ENCODE measurements at regions not wholly inside any gene's neighbourhood (a gene's known extent, or its start where the extent isn't known, plus 50 kb on each side); places are given as distances from the start of the nearest gene placed in this dataset.

- peak in 1 of 2 donors; percentile 28 for DNase-seq (ENCODE audit: low read depth in 2 of 2)
- Histone ChIP-seq H3K9ac (ENCODE audit: insufficient read depth, low read length) (no peak overlapping the region), H2AFZ (ENCODE audit: low read length) (no peak overlapping the region), H3K79me2 (ENCODE audit: control insufficient read depth, insufficient read depth, low read length) (no peaks in the 10 kb centered on the region), H4K20me1 (ENCODE audit: control insufficient read depth, extremely low read depth, insufficient read depth, low read length) (no peaks in the 10 kb centered on the region), H3K9me3 (ENCODE audit: control insufficient read depth, insufficient read depth, low read depth, low read length) (no peaks in the 10 kb centered on the region), H3K4me3 (replicated peaks in 1 of 4; ENCODE audit: control extremely low read depth in 1 of 4, insufficient read depth in 1 of 4, low read depth in 3 of 4, low read length in 4 of 4) (no peak overlapping the region), H3K4me1 (ENCODE audit: control insufficient read depth, extremely low read depth, insufficient read depth, low read length) (no peaks in the 10 kb centered on the region), H3K4me2 (ENCODE audit: extremely low read depth, insufficient read depth, low read length) (no peak overlapping the region), H3K27ac (ENCODE audit: insufficient read depth, low read length) (no peak overlapping the region), H3K27me3 (ENCODE audit: control insufficient read depth, insufficient read depth, low read length) (no peaks in the 10 kb centered on the region), H3K36me3 (ENCODE audit: control insufficient read depth, insufficient read depth, low read length) (no peaks in the 10 kb centered on the region)
- TF ChIP-seq CTCF (conservative IDR thresholded peaks at IDR 0.05 in 1 of 2, IDR thresholded peaks at IDR 0.05 in 1 of 2; ENCODE audit: low read depth in 1 of 2, low read length in 2 of 2): no peak
- no peak for TF ChIP-seq EZH2 (IDR thresholded peaks at IDR 0.05; ENCODE audit: low read length, missing control alignments)
Observed at GRCh38 chr4:92189146-92189545, 114.6 kb upstream of the GRID2 start.

GRCh38 chr4:92198711-92199110, 105.1 kb upstream of the GRID2 start:
- Histone ChIP-seq H3K36me3 (ENCODE audit: control insufficient read depth, insufficient read depth, low read length) (no peaks in the 10 kb centered on the region), H2AFZ (ENCODE audit: low read length) (no peak overlapping the region), H3K27ac (ENCODE audit: insufficient read depth, low read length) (no peak overlapping the region), H3K4me3 (replicated peaks in 1 of 4; ENCODE audit: control extremely low read depth in 1 of 4, insufficient read depth in 1 of 4, low read depth in 3 of 4, low read length in 4 of 4) (no peak overlapping the region), H3K4me2 (ENCODE audit: extremely low read depth, insufficient read depth, low read length) (peak overlapping the region; percentile 32), H3K4me1 (ENCODE audit: control insufficient read depth, extremely low read depth, insufficient read depth, low read length) (peaks cover 6% of the 10 kb centered on the region), H4K20me1 (ENCODE audit: control insufficient read depth, extremely low read depth, insufficient read depth, low read length) (no peaks in the 10 kb centered on the region), H3K9me3 (ENCODE audit: control insufficient read depth, insufficient read depth, low read depth, low read length) (no peaks in the 10 kb centered on the region), H3K27me3 (ENCODE audit: control insufficient read depth, insufficient read depth, low read length) (no peaks in the 10 kb centered on the region), H3K79me2 (ENCODE audit: control insufficient read depth, insufficient read depth, low read length) (no peaks in the 10 kb centered on the region), H3K9ac (ENCODE audit: insufficient read depth, low read length) (no peak overlapping the region)
- DNase-seq (ENCODE audit: low read depth in 2 of 2): peak; percentile 65 to 87
- TF ChIP-seq EZH2 (IDR thresholded peaks at IDR 0.05; ENCODE audit: low read length, missing control alignments) (no peak), CTCF (conservative IDR thresholded peaks at IDR 0.05 in 1 of 2, IDR thresholded peaks at IDR 0.05 in 1 of 2; ENCODE audit: low read depth in 1 of 2, low read length in 2 of 2) (no peak)

- peak overlapping the region; percentile 32 for H3K4me2 ChIP-seq (ENCODE audit: extremely low read depth, insufficient read depth, low read length)
- H3K79me2 ChIP-seq (ENCODE audit: control insufficient read depth, insufficient read depth, low read length): no peaks in the 10 kb centered on the region
- H4K20me1 ChIP-seq (ENCODE audit: control insufficient read depth, extremely low read depth, insufficient read depth, low read length): no peaks in the 10 kb centered on the region
- no peaks in the 10 kb centered on the region for H3K36me3 ChIP-seq (ENCODE audit: control insufficient read depth, insufficient read depth, low read length)
- H3K9me3 ChIP-seq (ENCODE audit: control insufficient read depth, insufficient read depth, low read depth, low read length): no peaks in the 10 kb centered on the region
- DNase-seq (ENCODE audit: low read depth in 2 of 2): no peak
- H3K9ac ChIP-seq (ENCODE audit: insufficient read depth, low read length): no peak overlapping the region
- H3K27ac ChIP-seq (ENCODE audit: insufficient read depth, low read length): no peak overlapping the region
- H2AFZ ChIP-seq (ENCODE audit: low read length): no peak overlapping the region
- H3K4me1 ChIP-seq (ENCODE audit: control insufficient read depth, extremely low read depth, insufficient read depth, low read length): peaks cover 6% of the 10 kb centered on the region
- no peaks in the 10 kb centered on the region for H3K27me3 ChIP-seq (ENCODE audit: control insufficient read depth, insufficient read depth, low read length)
- TF ChIP-seq CTCF (conservative IDR thresholded peaks at IDR 0.05 in 1 of 2, IDR thresholded peaks at IDR 0.05 in 1 of 2; ENCODE audit: low read depth in 1 of 2, low read length in 2 of 2) (no peak), EZH2 (IDR thresholded peaks at IDR 0.05; ENCODE audit: low read length, missing control alignments) (no peak)
- H3K4me3 ChIP-seq (replicated peaks in 1 of 4; ENCODE audit: control extremely low read depth in 1 of 4, insufficient read depth in 1 of 4, low read depth in 3 of 4, low read length in 4 of 4): no peak overlapping the region
Observed at GRCh38 chr4:92199135-92199534, 104.6 kb upstream of the GRID2 start.
